ELR (cell line): ENCODE measurements at regions not wholly inside any gene's neighbourhood (a gene's known extent, or its start where the extent isn't known, plus 50 kb on each side); places are given as distances from the start of the nearest gene placed in this dataset.

ENCODE experiments used
- DNase-seq: peaks from one replicate; pipeline ENCODE4 v3.0.0-alpha.2; 2015; ENCODE audit warnings: low read depth

GRCh38 chr1:194161591-194161990 is 975.2 kb upstream of the B3GALT2 start:
- no peak for DNase-seq

DNA sequence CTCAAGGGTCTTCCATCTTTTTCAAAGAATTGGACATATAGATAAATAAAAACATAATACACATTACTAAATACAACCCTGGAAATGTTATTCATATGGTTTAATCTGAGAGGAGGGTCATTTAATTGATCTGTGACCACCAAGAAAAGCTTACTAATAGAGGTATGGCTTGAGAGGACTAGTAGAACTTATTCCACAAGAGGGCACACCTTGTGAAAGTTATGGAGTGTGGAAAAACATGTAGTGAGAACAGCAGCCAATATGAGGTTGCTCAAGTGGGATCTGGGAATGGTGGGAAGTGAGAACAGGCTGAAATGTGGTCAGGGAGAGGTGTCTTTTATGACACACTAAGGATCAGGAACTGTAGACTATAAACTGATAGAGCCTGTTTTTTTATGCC is 973.5 kb upstream of the B3GALT2 start:
- DNase-seq, result peak; percentile 20

DNA sequence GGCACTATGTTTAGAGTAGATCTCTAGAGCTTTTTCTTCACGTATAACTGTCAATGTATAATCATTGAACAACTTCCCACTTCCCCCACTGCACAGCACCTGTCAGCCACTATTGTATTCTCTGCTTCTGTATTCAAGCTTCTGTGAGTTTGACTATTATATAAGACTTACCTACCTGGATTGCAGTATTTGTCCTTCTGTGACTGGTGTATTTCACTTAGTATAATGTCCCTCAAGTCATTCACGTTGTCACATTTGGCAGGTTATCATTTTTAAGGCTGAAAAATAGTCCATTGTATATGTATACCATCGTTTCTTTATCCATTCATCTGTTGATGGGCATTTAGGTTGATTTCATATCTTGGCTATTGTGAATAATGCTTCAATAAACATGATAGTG is 969.5 kb upstream of the B3GALT2 start:
- no peak for DNase-seq

DNA sequence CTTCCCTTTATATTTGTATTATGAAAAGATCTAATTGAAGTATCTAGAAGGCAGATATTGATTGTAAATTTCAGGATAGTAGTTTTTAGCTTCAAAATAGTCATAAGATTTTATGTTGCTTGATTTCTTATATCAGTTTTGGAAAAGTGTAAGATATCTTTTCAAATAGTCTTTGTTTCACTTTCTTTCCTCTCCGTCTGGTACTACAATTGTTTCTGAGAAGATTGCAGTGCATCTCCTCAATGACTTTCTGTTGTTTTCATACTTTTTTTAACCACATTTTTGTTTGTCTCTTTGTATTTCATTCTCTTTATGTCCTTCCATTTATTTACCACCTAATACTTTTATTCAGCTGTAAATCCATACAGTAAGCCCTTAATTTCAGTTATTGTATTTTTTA is 964.6 kb upstream of the B3GALT2 start:
- DNase-seq, result no peak

DNA sequence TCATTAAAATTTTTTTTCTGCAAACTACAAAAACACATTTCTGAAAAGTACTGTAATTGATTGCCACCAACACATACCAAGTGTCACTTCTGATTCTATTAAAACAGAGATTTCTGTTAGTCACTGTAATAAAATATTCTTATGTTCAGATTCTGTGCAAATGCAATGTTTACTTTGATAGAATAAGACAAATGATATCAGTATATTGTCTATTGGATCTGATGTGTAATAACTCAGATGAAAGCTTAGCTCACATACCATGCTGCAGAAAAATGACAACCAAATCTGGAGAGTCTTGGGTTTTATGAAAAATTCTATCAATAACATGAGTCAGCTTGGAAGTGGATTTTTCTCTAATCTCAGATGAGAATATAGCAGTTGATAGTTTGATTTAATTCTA is 963.8 kb upstream of the B3GALT2 start:
- DNase-seq, result no peak

DNA sequence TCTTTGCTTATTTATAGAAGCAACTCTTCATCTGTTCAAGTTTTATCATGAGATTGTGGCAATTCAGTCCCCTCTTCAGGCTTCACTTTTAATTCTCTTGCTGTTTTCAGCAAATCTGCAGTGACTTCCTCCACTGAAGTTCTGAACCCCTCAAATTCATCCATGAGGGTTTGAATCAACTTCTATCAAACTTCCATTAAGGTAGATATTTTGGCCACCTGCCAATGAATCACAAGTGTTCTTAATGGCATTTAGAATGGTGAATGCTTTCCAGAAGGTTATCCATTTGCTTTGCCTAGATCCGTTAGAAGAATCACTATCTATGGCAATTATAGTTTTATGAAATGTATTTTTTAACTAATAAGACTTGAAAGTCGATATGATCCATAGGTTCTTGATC is 946.7 kb upstream of the B3GALT2 start:
- DNase-seq, result no peak

DNA sequence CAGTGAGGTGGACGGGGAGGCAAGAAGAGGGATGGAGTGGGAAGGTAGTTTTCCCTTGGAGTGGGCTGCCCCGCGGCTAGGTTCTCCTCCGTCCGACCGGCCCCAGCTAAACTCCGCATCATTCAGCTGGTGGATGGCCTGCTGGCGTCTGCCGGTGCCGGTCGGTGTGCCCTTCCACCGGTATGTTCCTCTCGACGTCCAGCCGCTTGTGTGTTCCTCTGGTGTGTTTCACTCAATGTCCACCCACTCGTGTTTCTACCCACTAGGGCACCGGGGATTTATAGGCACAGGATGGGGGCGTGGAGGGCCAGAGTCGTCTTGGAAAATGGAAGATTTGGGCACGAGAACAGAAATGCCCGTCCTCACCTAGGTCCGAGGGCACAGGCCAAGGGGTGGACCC is 931.7 kb upstream of the B3GALT2 start:
- no peak for DNase-seq

DNA sequence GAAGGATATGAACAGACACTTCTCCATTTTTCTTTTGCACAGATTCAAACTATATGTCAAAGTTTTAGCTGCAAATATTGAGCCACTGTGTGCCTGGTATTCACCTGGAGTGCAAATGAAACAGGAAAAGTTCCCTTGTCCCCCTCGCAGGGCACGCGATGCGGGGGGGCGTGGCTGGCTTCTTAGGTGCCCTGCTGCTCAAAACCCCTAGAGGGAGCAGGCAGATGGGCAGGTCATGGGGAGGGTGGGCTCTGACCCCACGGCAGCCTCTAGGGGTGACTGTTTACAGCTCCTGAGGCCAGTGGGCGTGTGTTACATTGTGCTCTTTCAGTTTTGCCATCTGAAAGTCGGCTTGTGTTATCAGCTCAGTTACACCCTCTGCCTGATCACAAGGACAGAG is 931.2 kb upstream of the B3GALT2 start:
- DNase-seq, result no peak

DNA sequence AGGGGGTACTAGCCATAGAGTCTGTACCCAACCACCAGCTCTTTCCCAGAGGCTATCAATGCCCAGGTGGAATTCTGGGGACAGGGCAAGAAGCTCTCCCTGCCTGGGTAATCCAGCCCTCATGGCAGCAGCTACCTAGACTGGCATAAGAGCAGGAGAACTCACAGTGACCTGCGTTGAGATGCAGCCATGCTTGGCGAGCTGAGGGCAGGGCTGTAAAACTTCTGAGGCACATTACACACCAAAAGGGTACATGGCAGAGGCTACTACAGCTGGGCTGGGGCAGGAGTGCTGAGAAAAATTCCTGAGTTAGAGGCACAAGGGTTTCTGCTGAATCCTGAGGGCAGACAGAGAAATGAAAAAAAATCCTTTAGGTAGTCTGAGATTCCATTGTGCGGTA is 927.9 kb upstream of the B3GALT2 start:
- no peak for DNase-seq

- no peak for DNase-seq
Observed at GRCh38 chr1:194105381-194105780, 919.0 kb upstream of the B3GALT2 start.

DNA sequence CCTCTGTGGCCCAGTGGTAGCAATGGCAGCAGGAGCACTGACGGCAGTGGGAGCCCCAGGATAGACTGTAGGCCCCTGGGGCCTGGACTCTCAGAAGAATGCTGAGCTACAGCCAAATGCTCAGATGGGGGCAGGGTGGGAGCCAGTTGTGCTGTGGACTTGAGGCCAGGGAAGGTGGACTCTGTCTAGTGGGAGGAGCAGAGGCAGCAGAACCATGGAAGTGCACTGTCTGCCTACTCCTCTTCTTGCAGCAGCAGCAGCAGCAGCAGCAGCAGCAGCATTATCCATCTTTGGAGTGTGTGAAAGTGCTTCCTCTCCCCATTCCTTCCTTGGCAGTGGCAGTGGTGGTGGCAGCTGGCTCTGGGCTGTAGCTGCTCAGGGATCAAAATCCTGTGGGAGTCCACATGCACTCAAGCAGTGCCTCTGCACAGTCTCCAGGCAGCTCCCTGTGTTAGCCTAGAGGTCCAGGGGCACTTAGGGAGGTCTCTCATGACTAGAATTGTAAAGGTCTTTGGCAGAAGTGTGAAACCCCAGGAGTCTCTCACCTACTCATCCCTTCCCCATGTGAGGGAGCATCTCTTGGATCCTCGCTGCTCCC is 917.9 kb upstream of the B3GALT2 start:
- DNase-seq, result no peak

DNA sequence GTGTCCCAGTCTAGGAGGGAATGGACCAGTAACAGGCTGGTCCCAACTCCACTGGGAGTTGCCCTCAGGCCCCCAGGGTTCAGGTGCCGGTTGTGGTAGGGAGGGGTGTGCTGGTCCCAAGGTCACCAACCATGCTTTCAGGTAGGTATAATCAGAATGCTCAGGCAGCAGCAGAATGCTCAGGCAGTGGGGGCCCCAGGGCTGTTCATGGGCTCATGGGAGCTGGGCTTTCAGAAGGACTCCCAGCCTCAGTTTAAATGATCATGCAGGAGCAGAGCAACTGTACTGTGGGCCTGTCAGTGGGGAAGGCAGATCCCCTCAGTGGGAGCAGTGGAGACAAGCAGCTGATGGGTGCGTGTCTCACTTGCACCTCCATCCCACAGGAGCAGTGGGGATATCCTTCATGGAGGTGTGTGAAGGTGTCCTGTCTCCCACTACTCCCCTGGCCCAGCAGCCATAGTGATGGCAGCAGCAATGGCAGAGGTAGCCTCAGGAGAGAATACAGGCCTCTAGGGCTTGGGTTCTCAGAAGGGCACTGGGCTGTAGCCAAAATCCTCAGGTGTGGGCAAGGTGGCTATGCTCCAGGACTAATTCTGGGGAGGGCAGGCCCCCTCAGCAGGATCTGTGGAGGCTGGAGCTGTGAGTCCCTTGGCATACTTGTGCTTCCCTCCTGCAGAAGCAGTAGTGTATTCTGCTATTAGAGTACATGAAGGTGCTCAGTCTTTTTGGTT is 917.3 kb upstream of the B3GALT2 start:
- DNase-seq, result no peak

- no peak for DNase-seq
Observed at GRCh38 chr1:194103101-194103500, 916.7 kb upstream of the B3GALT2 start.

GRCh38 chr1:194102607-194103006 is 916.2 kb upstream of the B3GALT2 start:
- peak; percentile 15 for DNase-seq

DNA sequence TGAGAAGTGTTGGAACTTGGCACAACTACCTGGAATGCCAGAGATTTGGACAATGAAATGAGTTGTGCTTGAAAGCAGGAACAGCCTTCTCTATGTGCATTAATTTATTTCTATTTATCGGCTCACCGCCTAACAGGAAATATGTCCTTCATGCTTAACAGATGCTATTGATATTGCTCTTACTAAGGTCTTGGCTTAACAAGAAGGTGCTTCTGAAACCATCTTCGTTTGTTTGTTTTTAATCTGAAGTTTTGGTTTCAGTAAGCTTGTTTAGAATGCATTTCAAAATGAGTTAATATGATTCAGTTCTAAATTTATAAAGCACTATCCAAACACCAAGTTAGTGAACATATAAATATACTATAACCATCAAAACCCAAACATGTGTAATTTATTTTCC is 898.3 kb upstream of the B3GALT2 start:
- no peak for DNase-seq

DNA sequence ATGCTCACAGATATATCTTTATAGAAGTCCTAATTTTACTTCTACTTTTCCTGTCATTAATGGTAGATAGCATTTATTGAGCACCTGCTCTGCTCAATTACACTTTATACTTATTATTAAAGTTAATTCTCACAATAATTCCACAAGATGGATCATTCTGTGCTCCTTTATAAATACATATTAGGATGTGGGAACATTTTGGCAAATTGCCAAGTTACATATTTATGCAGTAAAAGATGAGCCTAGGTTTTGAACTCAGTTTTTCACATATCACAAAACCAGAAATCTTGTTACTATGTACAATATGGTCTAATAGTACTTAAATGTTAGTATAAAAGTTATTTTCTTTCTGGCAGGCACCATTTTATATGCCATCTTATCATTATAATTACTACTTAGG is 895.0 kb upstream of the B3GALT2 start:
- DNase-seq, result peak; percentile 8

DNA sequence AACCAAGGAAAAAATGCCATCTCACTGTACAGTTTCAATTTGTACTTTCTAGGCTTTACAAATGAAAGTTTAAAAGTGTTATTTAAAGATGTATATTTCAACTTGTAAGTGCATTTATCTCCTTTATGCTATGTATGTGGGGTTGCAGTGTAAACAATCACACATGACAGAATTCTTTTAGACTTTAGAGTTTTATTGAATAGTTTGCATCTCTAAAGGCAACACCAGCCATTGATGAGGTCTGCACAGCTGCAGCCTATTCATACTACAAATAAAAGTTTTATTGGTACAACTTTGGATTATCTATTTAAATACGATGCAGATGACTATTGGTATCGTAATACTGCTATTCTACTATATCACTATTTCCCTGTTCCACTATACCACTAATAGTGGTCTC is 894.4 kb upstream of the B3GALT2 start:
- DNase-seq, result no peak

DNA sequence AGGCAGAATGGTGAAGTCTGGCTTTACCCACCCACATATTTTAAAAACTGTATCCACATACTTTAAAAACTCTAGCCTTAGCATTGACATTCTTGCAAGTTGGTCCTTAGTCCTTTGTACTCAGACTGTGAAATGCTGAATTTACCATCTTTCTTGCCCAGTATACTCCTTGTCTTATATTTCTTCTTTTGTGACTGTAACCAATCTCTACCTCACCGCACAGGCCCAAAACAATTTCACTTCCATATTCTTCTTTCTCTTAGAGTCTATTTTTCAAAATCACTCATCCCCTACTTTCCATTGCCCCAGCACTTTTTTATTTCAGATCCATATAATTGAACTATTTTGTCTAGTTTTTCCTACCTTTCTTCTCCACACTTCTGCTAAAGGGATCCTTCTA is 892.4 kb upstream of the B3GALT2 start:
- no peak for DNase-seq

GRCh38 chr1:194076646-194077045 is 890.2 kb upstream of the B3GALT2 start:
- peak; percentile 46 for DNase-seq

DNA sequence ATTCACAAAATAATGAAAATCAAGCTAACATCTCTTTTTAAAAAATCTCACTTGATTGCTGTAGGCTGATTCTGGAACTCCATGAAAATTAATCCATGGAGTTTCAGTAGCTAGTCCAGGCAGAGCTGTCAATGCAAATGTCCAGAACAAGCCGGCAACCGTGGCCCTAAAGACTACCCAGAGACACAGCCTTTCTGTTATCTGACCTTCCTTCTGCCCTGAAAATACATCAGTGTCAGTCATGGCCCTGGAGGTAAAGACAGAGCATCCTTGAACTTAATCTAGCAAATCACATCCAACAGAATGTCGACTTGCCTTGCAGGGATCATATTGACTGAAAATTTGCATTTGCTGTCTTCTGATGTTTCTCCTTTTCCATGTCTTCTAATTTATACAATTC is 887.4 kb upstream of the B3GALT2 start:
- no peak for DNase-seq

- DNase-seq, result no peak
Observed at GRCh38 chr1:194071205-194071604, 884.8 kb upstream of the B3GALT2 start.

- DNase-seq, result no peak
Observed at GRCh38 chr1:194069831-194070218, 883.4 kb upstream of the B3GALT2 start.

GRCh38 chr1:194069168-194069830 is 882.9 kb upstream of the B3GALT2 start:
- DNase-seq, result no peak
